ENCODE measurements at regions not wholly inside any gene's neighbourhood (a gene's known extent, or its start where the extent isn't known, plus 50 kb on each side); places are given as distances from the start of the nearest gene placed in this dataset.

- Mint-ChIP-seq H3K27ac (no peak overlapping the region), H3K4me3 (no peak overlapping the region), H3K4me1 (ENCODE audit: low read depth) (no peaks in the 10 kb centered on the region), H3K27me3 (no peaks in the 10 kb centered on the region), H3K9me3 (no peaks in the 10 kb centered on the region), H3K36me3 (ENCODE audit: low read depth) (no peaks in the 10 kb centered on the region)
- intact Hi-C loops (cut with micrococcal nuclease) = no loop called here
- CTCF ChIA-PET = no interaction called here
- TF ChIP-seq CTCF (IDR thresholded peaks at IDR 0.05) = no peak
- DNase-seq (no peak), ATAC-seq (no peak)
- POLR2A ChIA-PET = no interaction called here
Observed at GRCh38 chr10:130368761-130369560, 232.8 kb downstream of the GLRX3 start.

- ATAC-seq = no peak
- H3K9me3 Mint-ChIP-seq = no peaks in the 10 kb centered on the region
- no peaks in the 10 kb centered on the region for H3K36me3 Mint-ChIP-seq (ENCODE audit: low read depth)
- ChIA-PET POLR2A (no interaction called here), CTCF (no interaction called here)
- H3K4me1 Mint-ChIP-seq (ENCODE audit: low read depth) = no peaks in the 10 kb centered on the region
- no peaks in the 10 kb centered on the region for H3K27me3 Mint-ChIP-seq
- no peak overlapping the region for H3K27ac Mint-ChIP-seq
- TF ChIP-seq CTCF (IDR thresholded peaks at IDR 0.05) = no peak
- intact Hi-C loops (cut with micrococcal nuclease) = no loop called here
- DNase-seq = no peak
- no peak overlapping the region for H3K4me3 Mint-ChIP-seq
Observed at GRCh38 chr10:130369645-130370381, 233.6 kb downstream of the GLRX3 start.

GRCh38 chr10:130370721-130371120, 234.5 kb downstream of the GLRX3 start:
- intact Hi-C loops (cut with micrococcal nuclease) = no loop called here
- Mint-ChIP-seq H3K4me3 (no peak overlapping the region), H3K27ac (no peak overlapping the region), H3K36me3 (ENCODE audit: low read depth) (no peaks in the 10 kb centered on the region), H3K4me1 (ENCODE audit: low read depth) (no peaks in the 10 kb centered on the region), H3K9me3 (no peaks in the 10 kb centered on the region), H3K27me3 (no peaks in the 10 kb centered on the region)
- ChIA-PET POLR2A (no interaction called here), CTCF (no interaction called here)
- no peak for DNase-seq
- ATAC-seq = no peak
- TF ChIP-seq CTCF (IDR thresholded peaks at IDR 0.05) = no peak

GRCh38 chr10:130371156-130371555, 235.0 kb downstream of the GLRX3 start:
- Mint-ChIP-seq H3K4me3 (no peak overlapping the region), H3K27me3 (peaks cover 2% of the 10 kb centered on the region), H3K9me3 (no peaks in the 10 kb centered on the region), H3K27ac (no peak overlapping the region), H3K4me1 (ENCODE audit: low read depth) (no peaks in the 10 kb centered on the region), H3K36me3 (ENCODE audit: low read depth) (no peaks in the 10 kb centered on the region)
- intact Hi-C loops (cut with micrococcal nuclease) = no loop called here
- ATAC-seq (no peak), DNase-seq (no peak)
- POLR2A ChIA-PET = no interaction called here
- no peak for TF ChIP-seq CTCF (IDR thresholded peaks at IDR 0.05)
- CTCF ChIA-PET = no interaction called here

GRCh38 chr10:130371666-130372065, 235.5 kb downstream of the GLRX3 start:
- Mint-ChIP-seq H3K4me3 (no peak overlapping the region), H3K36me3 (ENCODE audit: low read depth) (no peaks in the 10 kb centered on the region), H3K9me3 (no peaks in the 10 kb centered on the region), H3K27me3 (peaks cover 2% of the 10 kb centered on the region), H3K27ac (no peak overlapping the region), H3K4me1 (ENCODE audit: low read depth) (no peaks in the 10 kb centered on the region)
- intact Hi-C loops (cut with micrococcal nuclease) = no loop called here
- no peak for TF ChIP-seq CTCF (IDR thresholded peaks at IDR 0.05)
- POLR2A ChIA-PET = no interaction called here
- DNase-seq (no peak), ATAC-seq (no peak)
- CTCF ChIA-PET = no interaction called here

All from activated CD8-positive, alpha-beta T cell treated with anti-CD3 and anti-CD28 coated beads for 36 hours (primary cell).